Stimulated activated naive CD8-positive, alpha-beta T cell treated with anti-CD3 and anti-CD28 coated beads, Interleukin-15, Interleukin-2, amounts not matched to agents 100 ng/mL and 50 ng/mL, for 24 hours (primary cell): ENCODE measurements at regions not wholly inside any gene's neighbourhood (a gene's known extent, or its start where the extent isn't known, plus 50 kb on each side); places are given as distances from the start of the nearest gene placed in this dataset.

ENCODE experiments used
- H3K27ac Mint-ChIP-seq: one replicate; pipeline ENCODE4 v1.8.0; 2021; ENCODE audit warnings: mild to moderate bottlenecking, mixed read lengths
- H3K27me3 Mint-ChIP-seq: one replicate; pipeline ENCODE4 v1.8.0; 2021; ENCODE audit warnings: mixed read lengths
- H3K36me3 Mint-ChIP-seq: one replicate; pipeline ENCODE4 v1.8.0; 2021; ENCODE audit warnings: low read depth, mixed read lengths
- H3K4me1 Mint-ChIP-seq: one replicate; pipeline ENCODE4 v1.8.0; 2021; ENCODE audit warnings: low read depth, mixed read lengths
- H3K4me3 Mint-ChIP-seq: one replicate; pipeline ENCODE4 v1.8.0; 2021; ENCODE audit warnings: mild to moderate bottlenecking, mixed read lengths
- H3K9me3 Mint-ChIP-seq: one replicate; pipeline ENCODE4 v1.8.0; 2021; ENCODE audit warnings: mixed read lengths

DNA sequence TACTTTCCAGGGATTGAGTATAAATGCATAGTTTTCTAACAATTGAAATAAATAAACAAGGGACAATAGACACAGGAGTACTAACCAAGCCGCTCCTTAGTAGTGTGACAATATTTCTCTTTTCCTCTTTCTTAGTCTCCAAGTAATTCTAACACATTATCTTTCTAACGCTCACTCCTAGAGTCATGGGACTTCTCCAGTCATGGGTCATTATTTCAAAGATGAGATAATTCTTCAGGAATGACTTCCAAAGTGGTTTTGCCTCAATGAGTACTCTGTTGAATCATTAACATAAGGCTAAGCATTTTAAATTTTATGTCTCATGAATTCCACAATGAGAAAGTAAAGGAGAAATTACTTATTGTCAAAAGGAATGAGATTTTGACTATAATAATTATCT is 605.8 kb upstream of the ADAMTS5 start:
- H3K9me3 Mint-ChIP-seq: no peaks in the 10 kb centered on the region
- no peaks in the 10 kb centered on the region for H3K4me1 Mint-ChIP-seq
- no peaks in the 10 kb centered on the region for H3K27me3 Mint-ChIP-seq
- no peak overlapping the region for H3K4me3 Mint-ChIP-seq
- H3K36me3 Mint-ChIP-seq: no peaks in the 10 kb centered on the region
- no peak overlapping the region for H3K27ac Mint-ChIP-seq

- no peaks in the 10 kb centered on the region for H3K36me3 Mint-ChIP-seq
- no peaks in the 10 kb centered on the region for H3K27me3 Mint-ChIP-seq
- H3K4me1 Mint-ChIP-seq: no peaks in the 10 kb centered on the region
- H3K9me3 Mint-ChIP-seq: no peaks in the 10 kb centered on the region
- H3K27ac Mint-ChIP-seq: no peak overlapping the region
- no peak overlapping the region for H3K4me3 Mint-ChIP-seq
These were observed 604.8 kb upstream of the ADAMTS5 start for GRCh38 chr21:27571706-27572105.

- H3K4me3 Mint-ChIP-seq: no peak overlapping the region
- H3K27ac Mint-ChIP-seq: no peak overlapping the region
- no peaks in the 10 kb centered on the region for H3K27me3 Mint-ChIP-seq
- no peaks in the 10 kb centered on the region for H3K9me3 Mint-ChIP-seq
- H3K36me3 Mint-ChIP-seq: no peaks in the 10 kb centered on the region
- H3K4me1 Mint-ChIP-seq: no peaks in the 10 kb centered on the region
These were observed 603.5 kb upstream of the ADAMTS5 start for GRCh38 chr21:27570306-27570868.

- no peak overlapping the region for H3K27ac Mint-ChIP-seq
- no peaks in the 10 kb centered on the region for H3K27me3 Mint-ChIP-seq
- no peaks in the 10 kb centered on the region for H3K9me3 Mint-ChIP-seq
- no peaks in the 10 kb centered on the region for H3K36me3 Mint-ChIP-seq
- H3K4me3 Mint-ChIP-seq: no peak overlapping the region
- no peaks in the 10 kb centered on the region for H3K4me1 Mint-ChIP-seq
These were observed 602.9 kb upstream of the ADAMTS5 start for GRCh38 chr21:27569831-27570230.

DNA sequence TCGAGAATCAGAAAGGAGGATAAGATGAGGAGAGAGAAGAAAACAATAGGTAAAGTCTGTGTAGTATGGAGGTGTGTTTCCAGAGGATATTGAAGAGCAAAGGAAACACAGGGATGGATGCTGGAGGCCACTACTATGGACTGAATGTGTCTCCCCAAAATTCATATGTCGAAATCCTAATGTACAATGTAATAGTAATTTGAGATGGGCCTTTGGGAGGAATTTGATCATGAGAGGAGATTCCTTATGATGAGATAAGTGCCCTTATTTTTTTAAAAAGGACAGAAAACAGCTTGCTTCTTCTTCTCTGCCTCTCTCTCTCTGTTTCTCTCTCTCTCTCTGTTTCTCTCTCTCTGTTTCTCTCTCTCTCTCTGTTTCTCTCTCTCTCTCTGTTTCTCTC is 602.2 kb upstream of the ADAMTS5 start:
- Mint-ChIP-seq H3K36me3 (no peaks in the 10 kb centered on the region), H3K4me1 (no peaks in the 10 kb centered on the region), H3K9me3 (no peaks in the 10 kb centered on the region), H3K27me3 (no peaks in the 10 kb centered on the region), H3K27ac (no peak overlapping the region), H3K4me3 (no peak overlapping the region)

- no peaks in the 10 kb centered on the region for H3K36me3 Mint-ChIP-seq
- H3K27me3 Mint-ChIP-seq: no peaks in the 10 kb centered on the region
- H3K4me3 Mint-ChIP-seq: no peak overlapping the region
- no peak overlapping the region for H3K27ac Mint-ChIP-seq
- no peaks in the 10 kb centered on the region for H3K9me3 Mint-ChIP-seq
- no peaks in the 10 kb centered on the region for H3K4me1 Mint-ChIP-seq
These were observed 600.5 kb upstream of the ADAMTS5 start for GRCh38 chr21:27567381-27567780.

- Mint-ChIP-seq H3K27me3 (no peaks in the 10 kb centered on the region), H3K27ac (no peak overlapping the region), H3K4me3 (no peak overlapping the region), H3K36me3 (no peaks in the 10 kb centered on the region), H3K4me1 (no peaks in the 10 kb centered on the region), H3K9me3 (no peaks in the 10 kb centered on the region)
These were observed 599.6 kb upstream of the ADAMTS5 start for GRCh38 chr21:27566521-27566920.

GRCh38 chr21:27565364-27565763 is 598.5 kb upstream of the ADAMTS5 start:
- H3K4me3 Mint-ChIP-seq: no peak overlapping the region
- H3K9me3 Mint-ChIP-seq: no peaks in the 10 kb centered on the region
- H3K4me1 Mint-ChIP-seq: no peaks in the 10 kb centered on the region

DNA sequence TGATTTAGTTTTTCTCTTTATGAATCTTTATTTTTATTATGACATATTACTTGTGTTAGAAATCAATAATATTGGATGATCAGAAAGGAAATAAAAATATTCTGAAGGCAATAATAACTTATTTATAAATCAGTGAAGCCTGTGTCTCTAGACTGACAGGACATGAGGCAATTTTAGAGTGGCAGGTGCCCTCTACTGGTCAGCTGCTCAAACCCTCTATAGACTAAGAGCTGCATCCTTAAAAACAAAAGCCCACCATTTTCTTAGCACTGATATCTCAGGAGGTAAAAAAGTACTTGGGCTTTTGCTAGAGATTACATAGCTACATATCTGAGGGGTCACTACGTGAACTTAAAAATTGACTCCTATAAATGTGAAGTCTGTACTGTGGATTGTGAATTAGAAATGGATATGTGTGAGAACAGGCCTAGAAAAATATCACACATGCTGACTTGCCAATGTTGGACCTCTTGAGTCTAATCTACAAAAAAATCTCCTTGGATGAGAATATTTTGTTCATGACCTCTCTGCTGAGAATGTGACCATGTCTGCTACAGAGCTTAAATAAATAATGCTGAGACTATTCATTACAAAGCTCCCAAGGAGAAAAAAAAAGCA is 597.9 kb upstream of the ADAMTS5 start:
- no peak overlapping the region for H3K27ac Mint-ChIP-seq
- no peaks in the 10 kb centered on the region for H3K27me3 Mint-ChIP-seq
- H3K4me3 Mint-ChIP-seq: no peak overlapping the region
- H3K36me3 Mint-ChIP-seq: no peaks in the 10 kb centered on the region
- H3K4me1 Mint-ChIP-seq: no peaks in the 10 kb centered on the region
- H3K9me3 Mint-ChIP-seq: no peaks in the 10 kb centered on the region

More at GRCh38 chr21:27565364-27565763, 598.5 kb upstream of the ADAMTS5 start:
- no peaks in the 10 kb centered on the region for H3K36me3 Mint-ChIP-seq
- H3K27me3 Mint-ChIP-seq: no peaks in the 10 kb centered on the region
- no peak overlapping the region for H3K27ac Mint-ChIP-seq

GRCh38 chr21:27562303-27562702 is 595.4 kb upstream of the ADAMTS5 start:
- Mint-ChIP-seq H3K27ac (no peak overlapping the region), H3K4me3 (no peak overlapping the region), H3K9me3 (no peaks in the 10 kb centered on the region), H3K4me1 (no peaks in the 10 kb centered on the region), H3K36me3 (no peaks in the 10 kb centered on the region), H3K27me3 (no peaks in the 10 kb centered on the region)

- no peak overlapping the region for H3K4me3 Mint-ChIP-seq
- H3K36me3 Mint-ChIP-seq: no peaks in the 10 kb centered on the region
- H3K27me3 Mint-ChIP-seq: no peaks in the 10 kb centered on the region
- H3K9me3 Mint-ChIP-seq: no peaks in the 10 kb centered on the region
- no peak overlapping the region for H3K27ac Mint-ChIP-seq
- no peaks in the 10 kb centered on the region for H3K4me1 Mint-ChIP-seq
These were observed 594.2 kb upstream of the ADAMTS5 start for GRCh38 chr21:27561116-27561515.

DNA sequence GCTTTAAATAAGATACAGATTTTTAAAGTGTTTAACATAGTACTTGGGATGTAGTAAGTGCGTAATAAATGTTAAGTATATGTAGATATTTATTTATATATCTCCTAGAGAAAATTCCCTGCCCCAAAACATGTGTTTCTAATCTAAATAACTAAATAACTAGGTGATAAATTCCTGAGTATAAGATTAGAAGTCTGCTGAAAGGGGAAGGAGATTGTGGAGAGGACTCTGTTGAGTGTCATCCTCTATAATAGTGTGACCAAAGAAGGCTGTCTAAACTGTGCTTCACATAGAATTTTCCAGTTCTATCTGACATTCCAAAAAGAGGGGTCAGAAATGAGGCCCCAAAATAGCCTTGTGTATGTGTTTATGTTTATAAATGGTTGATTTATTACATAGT is 590.5 kb upstream of the ADAMTS5 start:
- peaks cover 11% of the 10 kb centered on the region for H3K9me3 Mint-ChIP-seq
- H3K4me3 Mint-ChIP-seq: no peak overlapping the region
- no peak overlapping the region for H3K27ac Mint-ChIP-seq
- H3K27me3 Mint-ChIP-seq: no peaks in the 10 kb centered on the region
- no peaks in the 10 kb centered on the region for H3K36me3 Mint-ChIP-seq
- H3K4me1 Mint-ChIP-seq: no peaks in the 10 kb centered on the region

DNA sequence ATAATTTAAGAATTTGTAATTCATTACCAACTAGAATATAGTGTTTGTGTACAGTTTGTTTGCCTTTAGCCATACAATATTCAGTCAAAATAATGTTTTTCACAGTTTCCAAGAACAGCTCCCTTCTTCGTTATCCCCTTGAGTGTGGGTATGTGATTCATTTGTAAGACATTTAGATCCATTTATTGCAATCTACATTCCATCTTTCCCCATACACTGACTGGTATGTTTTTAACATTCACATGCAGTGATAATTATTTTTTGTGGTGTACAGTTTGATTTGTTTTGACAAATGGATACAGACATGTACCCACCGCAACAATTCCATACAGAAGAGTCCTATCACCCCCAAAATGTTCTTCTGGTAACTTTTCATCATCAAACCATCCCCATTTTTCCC is 589.1 kb upstream of the ADAMTS5 start:
- Mint-ChIP-seq H3K27me3 (no peaks in the 10 kb centered on the region), H3K36me3 (no peaks in the 10 kb centered on the region), H3K27ac (no peak overlapping the region), H3K4me3 (no peak overlapping the region), H3K9me3 (peaks cover 11% of the 10 kb centered on the region), H3K4me1 (no peaks in the 10 kb centered on the region)

GRCh38 chr21:27550287-27550686 is 583.4 kb upstream of the ADAMTS5 start:
- Mint-ChIP-seq H3K4me1 (no peaks in the 10 kb centered on the region), H3K36me3 (no peaks in the 10 kb centered on the region), H3K4me3 (no peak overlapping the region), H3K27ac (no peak overlapping the region), H3K9me3 (peaks cover 15% of the 10 kb centered on the region), H3K27me3 (no peaks in the 10 kb centered on the region)

DNA sequence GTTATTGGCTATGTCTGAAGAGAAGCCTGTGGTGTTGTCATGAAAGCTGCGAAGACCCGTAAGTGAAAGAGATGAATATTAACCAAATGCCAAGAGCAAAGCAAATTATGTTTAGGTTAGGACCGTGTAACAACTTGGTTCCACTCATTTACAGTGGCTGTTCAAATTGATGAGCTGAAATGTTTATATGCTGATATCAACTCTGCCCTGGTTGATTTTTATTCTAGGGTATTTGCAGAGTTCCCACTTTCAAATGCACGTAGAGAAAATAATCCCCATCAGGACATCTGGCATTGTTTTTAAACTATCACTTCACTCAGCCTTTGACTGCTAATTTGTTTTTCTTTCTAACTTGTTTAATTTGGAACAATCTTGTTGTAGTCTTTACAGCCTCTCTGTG is 581.6 kb upstream of the ADAMTS5 start:
- Mint-ChIP-seq H3K4me3 (no peak overlapping the region), H3K4me1 (no peaks in the 10 kb centered on the region), H3K27ac (no peak overlapping the region), H3K9me3 (peaks cover 11% of the 10 kb centered on the region), H3K36me3 (no peaks in the 10 kb centered on the region), H3K27me3 (no peaks in the 10 kb centered on the region)

GRCh38 chr21:27545754-27546349 is 579.0 kb upstream of the ADAMTS5 start:
- no peak overlapping the region for H3K4me3 Mint-ChIP-seq
- H3K9me3 Mint-ChIP-seq: peaks cover 4% of the 10 kb centered on the region
- H3K27me3 Mint-ChIP-seq: no peaks in the 10 kb centered on the region
- H3K36me3 Mint-ChIP-seq: no peaks in the 10 kb centered on the region
- no peak overlapping the region for H3K27ac Mint-ChIP-seq
- H3K4me1 Mint-ChIP-seq: no peaks in the 10 kb centered on the region
